Uterus (tissue), 3 donors: ENCODE measurements at regions not wholly inside any gene's neighbourhood (a gene's known extent, or its start where the extent isn't known, plus 50 kb on each side); places are given as distances from the start of the nearest gene placed in this dataset.

Experiments used
- DNase-seq, 2 donors: peaks; one replicate each; pipeline ENCODE4 v3.0.0-alpha.2; 2019 to 2020
- H3K27ac ChIP-seq, 2 donors: fragments of 200-600 bp; sonication (generic); 1 replicate in 1 of 2; 2 replicates in 1 of 2; pipeline ENCODE4 v1.5.1; 2016 to 2018
- H3K27me3 ChIP-seq, 2 donors: fragments of 200-600 bp; sonication (generic); one replicate each; pipeline ENCODE4 v1.5.1; 2018 to 2019; ENCODE audit warnings: control low read depth in 1 of 2
- H3K36me3 ChIP-seq, 2 donors: fragments of 200-600 bp; sonication (generic); one replicate each; pipeline ENCODE4 v1.5.1; 2019; ENCODE audit warnings: control low read depth in 1 of 2
- H3K4me1 ChIP-seq, 2 donors: fragments of 200-600 bp; sonication (generic); one replicate each; pipeline ENCODE4 v1.5.1; 2018 to 2019; ENCODE audit warnings: control low read depth in 1 of 2
- H3K4me3 ChIP-seq, 2 donors: fragments of 200-600 bp; sonication (generic); 1 replicate in 1 of 2; 2 replicates in 1 of 2; pipeline ENCODE4 v1.5.1; 2018 to 2019; ENCODE audit warnings: mild to moderate bottlenecking in 1 of 2
- H3K9me3 ChIP-seq, 2 donors: fragments of 200-600 bp; sonication (generic); one replicate each; pipeline ENCODE4 v1.5.1; 2019; ENCODE audit warnings: control low read depth in 1 of 2
- POLR2A ChIP-seq, 2 donors: fragments of 450-650 bp; IDR thresholded peaks; one replicate each; pipeline ENCODE4 v1.6.1; 2016; ENCODE audit warnings: antibody characterized with exemption in 2 of 2, mild to moderate bottlenecking in 1 of 2, moderate library complexity in 1 of 2
- intact Hi-C: fragments of 100-400 bp; cut with DNase I; formaldehyde crosslinking; loops from one replicate; pipeline ENCODE4 v1.15.1; 2023; ENCODE audit warnings: low total_unique reads
- TF ChIP-seq, protein P1 (sequence below), 4 experiments: fragments of 200-600 bp in 2 of 4; fragments of 450-650 bp in 2 of 4; sonication (generic) in 2 of 4; IDR thresholded peaks; one replicate each; pipeline ENCODE4 v1.5.1; 2016 to 2019; ENCODE audit warnings: antibody characterized with exemption in 4 of 4, mild to moderate bottlenecking in 2 of 4, moderate library complexity in 1 of 4
- donor health status: DM: yes; HTN: yes; CAD: no.

DNA sequence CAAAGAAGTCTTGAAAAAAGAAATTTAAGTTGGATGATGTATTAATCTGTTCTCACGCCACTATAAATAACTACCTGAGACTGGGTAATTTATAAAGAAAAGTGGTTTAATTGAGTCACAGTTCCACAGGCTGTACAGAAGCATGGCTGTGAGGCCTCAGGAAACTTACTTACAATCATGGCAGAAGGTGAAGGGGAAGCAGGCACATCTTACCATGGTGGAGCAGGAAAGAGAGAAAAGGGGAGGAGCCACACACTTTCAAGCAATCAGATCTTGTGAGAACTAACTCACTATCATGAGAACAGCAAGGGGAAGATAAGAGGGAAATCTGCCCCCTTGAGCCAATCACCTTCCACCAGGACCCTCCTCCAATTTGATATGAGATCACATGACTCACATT lies 65.7 kb upstream of the AMOTL1 start:
- Histone ChIP-seq H3K36me3 (no peaks in the 10 kb centered on the region), H3K9me3 (no peaks in the 10 kb centered on the region), H3K27me3 (no peaks in the 10 kb centered on the region), H3K4me3 (no peak overlapping the region), H3K4me1 (no peaks in the 10 kb centered on the region), H3K27ac (no peak overlapping the region)
- intact Hi-C loops, result no loop called here
- no peak for TF ChIP-seq POLR2A (IDR thresholded peaks at IDR 0.05)
- TF ChIP-seq, protein P1, sequence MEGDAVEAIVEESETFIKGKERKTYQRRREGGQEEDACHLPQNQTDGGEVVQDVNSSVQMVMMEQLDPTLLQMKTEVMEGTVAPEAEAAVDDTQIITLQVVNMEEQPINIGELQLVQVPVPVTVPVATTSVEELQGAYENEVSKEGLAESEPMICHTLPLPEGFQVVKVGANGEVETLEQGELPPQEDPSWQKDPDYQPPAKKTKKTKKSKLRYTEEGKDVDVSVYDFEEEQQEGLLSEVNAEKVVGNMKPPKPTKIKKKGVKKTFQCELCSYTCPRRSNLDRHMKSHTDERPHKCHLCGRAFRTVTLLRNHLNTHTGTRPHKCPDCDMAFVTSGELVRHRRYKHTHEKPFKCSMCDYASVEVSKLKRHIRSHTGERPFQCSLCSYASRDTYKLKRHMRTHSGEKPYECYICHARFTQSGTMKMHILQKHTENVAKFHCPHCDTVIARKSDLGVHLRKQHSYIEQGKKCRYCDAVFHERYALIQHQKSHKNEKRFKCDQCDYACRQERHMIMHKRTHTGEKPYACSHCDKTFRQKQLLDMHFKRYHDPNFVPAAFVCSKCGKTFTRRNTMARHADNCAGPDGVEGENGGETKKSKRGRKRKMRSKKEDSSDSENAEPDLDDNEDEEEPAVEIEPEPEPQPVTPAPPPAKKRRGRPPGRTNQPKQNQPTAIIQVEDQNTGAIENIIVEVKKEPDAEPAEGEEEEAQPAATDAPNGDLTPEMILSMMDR (IDR thresholded peaks at IDR 0.05), result no peak
- DNase-seq, result no peak

DNA sequence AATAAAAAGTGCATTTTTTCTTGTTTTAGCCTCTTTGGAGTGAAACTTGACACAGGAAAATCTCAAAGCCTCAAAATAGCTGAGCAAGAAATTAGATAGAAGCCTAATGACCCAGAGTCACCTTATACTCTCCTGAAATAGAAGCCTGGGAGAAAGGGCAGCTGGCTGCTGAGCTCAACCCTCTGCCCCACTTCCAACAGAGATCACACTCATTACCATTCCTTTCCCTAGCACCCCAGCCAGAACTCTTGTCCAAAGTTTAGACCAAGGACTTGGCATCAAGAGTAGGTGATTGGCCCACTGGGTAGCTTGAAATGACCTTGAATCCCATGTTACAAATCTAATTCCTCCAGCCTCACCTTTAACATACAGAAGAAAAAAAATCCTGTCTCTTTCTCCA lies 62.7 kb upstream of the AMOTL1 start:
- H3K4me3 ChIP-seq, result no peak overlapping the region
- H3K27ac ChIP-seq, result no peak overlapping the region
- DNase-seq, result no peak
- intact Hi-C loops, result no loop called here
- H3K9me3 ChIP-seq, result no peaks in the 10 kb centered on the region
- no peaks in the 10 kb centered on the region for H3K4me1 ChIP-seq
- H3K36me3 ChIP-seq, result no peaks in the 10 kb centered on the region
- no peak for TF ChIP-seq POLR2A (IDR thresholded peaks at IDR 0.05)
- TF ChIP-seq, protein P1 (IDR thresholded peaks at IDR 0.05), result no peak
- H3K27me3 ChIP-seq, result no peaks in the 10 kb centered on the region

DNA sequence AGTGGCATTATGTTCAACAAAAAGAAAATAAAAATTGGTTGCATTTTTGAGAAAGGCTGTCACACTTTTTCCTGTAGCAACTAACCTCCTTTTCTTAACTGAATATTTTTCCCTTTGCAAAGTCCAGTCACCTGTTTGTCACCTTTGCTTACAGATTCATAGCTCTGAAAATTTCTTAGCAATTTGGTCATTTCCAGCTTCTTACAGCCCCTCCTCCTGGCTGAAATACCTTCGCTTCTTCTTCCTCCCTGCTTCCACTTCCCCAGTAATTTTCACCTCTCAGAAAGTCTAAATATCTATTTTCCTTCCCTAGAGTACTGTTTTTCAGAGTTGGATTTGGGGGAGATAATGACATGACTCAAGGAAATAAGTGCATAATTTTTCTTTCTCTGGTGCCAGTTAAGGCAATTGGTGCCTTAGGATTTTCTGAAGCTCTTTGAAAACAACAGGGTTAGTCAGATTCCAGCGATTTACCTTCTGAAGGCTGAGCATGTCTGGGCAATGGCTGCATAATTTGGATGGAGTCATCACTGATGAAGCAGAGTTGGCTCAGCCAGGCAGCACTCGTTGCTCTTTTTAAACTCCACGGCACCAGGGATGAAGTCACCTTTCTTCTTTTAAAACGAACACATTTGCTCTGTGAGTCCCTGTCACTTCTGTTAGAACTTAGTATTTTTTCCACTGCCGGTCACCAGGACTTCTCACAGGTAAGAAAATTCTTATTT lies 62.1 kb upstream of the AMOTL1 start:
- no peaks in the 10 kb centered on the region for H3K27me3 ChIP-seq
- no peak for TF ChIP-seq POLR2A (IDR thresholded peaks at IDR 0.05)
- TF ChIP-seq, protein P1 (IDR thresholded peaks at IDR 0.05), result no peak
- no peaks in the 10 kb centered on the region for H3K9me3 ChIP-seq
- no peak for DNase-seq
- H3K27ac ChIP-seq, result no peak overlapping the region
- H3K4me3 ChIP-seq, result no peak overlapping the region
- no peaks in the 10 kb centered on the region for H3K36me3 ChIP-seq
- intact Hi-C loops, result no loop called here
- no peaks in the 10 kb centered on the region for H3K4me1 ChIP-seq

DNA sequence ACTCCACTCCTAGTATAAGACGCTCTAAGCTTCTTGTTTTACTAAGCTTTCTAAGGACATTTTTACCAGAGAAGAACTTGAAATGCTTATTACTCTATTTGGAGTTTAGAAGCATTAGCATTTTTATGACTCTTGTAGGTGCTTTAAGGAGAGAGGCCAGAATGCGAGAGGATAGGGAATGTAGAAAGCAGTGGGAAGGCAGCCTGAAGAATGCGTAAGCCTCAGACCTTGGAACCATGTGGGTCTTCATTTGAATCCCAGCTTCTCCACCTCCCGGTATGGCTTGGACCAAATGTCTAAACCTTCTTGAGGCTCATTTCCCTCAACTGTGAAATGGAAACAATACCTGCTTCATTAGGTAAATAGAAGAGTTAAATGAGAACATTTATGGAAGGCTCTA lies 60.0 kb upstream of the AMOTL1 start:
- H3K4me1 ChIP-seq, result no peaks in the 10 kb centered on the region
- no peaks in the 10 kb centered on the region for H3K27me3 ChIP-seq

DNA sequence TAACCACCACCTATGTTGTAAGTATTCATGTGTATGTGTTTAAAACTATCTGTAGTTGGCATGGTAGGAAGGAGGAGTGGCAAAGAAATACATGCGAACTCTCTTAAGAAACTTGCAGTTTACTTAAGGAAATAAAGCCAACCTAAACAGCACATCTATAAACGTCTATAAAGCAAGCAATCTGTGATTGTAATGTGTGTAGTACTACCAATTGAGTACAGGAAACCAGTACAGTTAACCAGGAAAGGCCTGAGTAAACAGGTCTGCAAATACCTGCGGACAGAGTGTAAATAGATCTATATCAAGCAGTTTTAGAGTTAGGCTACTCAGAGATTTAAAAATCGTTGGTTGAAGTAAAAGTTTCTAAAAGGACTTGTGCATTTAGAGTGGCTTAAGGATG lies 59.5 kb upstream of the AMOTL1 start:
- intact Hi-C loops, result no loop called here
- Histone ChIP-seq H3K4me1 (no peaks in the 10 kb centered on the region), H3K9me3 (no peaks in the 10 kb centered on the region), H3K36me3 (no peaks in the 10 kb centered on the region), H3K4me3 (no peak overlapping the region), H3K27me3 (no peaks in the 10 kb centered on the region), H3K27ac (no peak overlapping the region)
- no peak for DNase-seq
- no peak for TF ChIP-seq POLR2A (IDR thresholded peaks at IDR 0.05)
- TF ChIP-seq, protein P1 (IDR thresholded peaks at IDR 0.05), result no peak

More for the DNA sequence above, 60.0 kb upstream of the AMOTL1 start:
- Histone ChIP-seq H3K36me3 (no peaks in the 10 kb centered on the region), H3K27ac (no peak overlapping the region), H3K9me3 (no peaks in the 10 kb centered on the region), H3K4me3 (no peak overlapping the region)
- DNase-seq, result no peak
- TF ChIP-seq POLR2A (IDR thresholded peaks at IDR 0.05), result no peak
- TF ChIP-seq, protein P1 (IDR thresholded peaks at IDR 0.05), result no peak
- intact Hi-C loops, result no loop called here
